Stimulated activated CD4-positive, alpha-beta T cell treated with anti-CD3 and anti-CD28 coated beads, Interleukin-15, amount 100 ng/mL, for 1 hour (primary cell): ENCODE measurements at regions not wholly inside any gene's neighbourhood (a gene's known extent, or its start where the extent isn't known, plus 50 kb on each side); places are given as distances from the start of the nearest gene placed in this dataset.
"Not testable (repeated sequence)": the region's sequence is repeated elsewhere in the genome, so short reads cannot be mapped to it uniquely, and the experiment has no call there.

ENCODE experiments used
- DNase-seq, 2 donors: peaks; one replicate each; pipeline ENCODE4 v3.0.0-alpha.2; 2020; ENCODE audit warnings: low read depth in 1 of 2, low spot score in 1 of 2

DNA sequence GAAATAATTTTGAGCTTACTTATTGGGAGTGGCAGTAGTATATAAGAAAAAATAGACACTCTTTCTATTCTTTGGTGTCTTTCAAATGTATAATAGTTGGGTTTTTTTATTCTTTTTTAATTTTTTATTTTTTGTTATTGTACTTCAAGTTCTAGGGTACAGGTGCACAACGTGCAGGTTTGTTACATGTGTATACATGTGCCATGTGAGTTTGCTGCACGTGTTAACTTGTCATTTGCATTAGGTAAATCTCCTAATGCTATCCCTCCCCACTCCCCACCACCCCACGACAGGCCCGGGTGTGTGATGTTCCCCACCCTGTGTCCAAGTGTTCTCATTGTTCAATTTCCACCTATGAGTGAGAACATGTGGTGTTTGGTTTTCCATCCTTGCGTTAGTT, 1552.4 kb upstream of the B3GALT2 start:
- DNase-seq, result not testable (repeated sequence)

DNA sequence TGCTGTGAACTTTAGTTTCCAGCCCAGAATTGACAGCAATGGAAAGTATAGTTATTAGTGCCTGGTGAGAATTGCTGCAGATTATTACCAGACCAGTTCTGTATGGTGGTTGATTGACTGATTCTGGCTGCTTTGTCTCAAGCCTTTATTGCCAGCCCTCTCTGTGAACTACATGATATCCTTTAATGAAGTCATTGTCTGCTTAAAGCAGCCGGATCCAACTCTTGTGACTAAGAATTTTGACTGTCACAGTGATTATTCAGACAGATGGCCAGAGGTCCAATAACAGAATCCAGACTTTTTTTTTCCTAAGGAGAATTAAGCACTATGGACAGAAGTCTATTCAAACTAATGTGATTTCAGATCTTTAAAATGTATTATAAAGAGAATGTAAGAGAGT, 1548.6 kb upstream of the B3GALT2 start:
- no peak for DNase-seq

DNA sequence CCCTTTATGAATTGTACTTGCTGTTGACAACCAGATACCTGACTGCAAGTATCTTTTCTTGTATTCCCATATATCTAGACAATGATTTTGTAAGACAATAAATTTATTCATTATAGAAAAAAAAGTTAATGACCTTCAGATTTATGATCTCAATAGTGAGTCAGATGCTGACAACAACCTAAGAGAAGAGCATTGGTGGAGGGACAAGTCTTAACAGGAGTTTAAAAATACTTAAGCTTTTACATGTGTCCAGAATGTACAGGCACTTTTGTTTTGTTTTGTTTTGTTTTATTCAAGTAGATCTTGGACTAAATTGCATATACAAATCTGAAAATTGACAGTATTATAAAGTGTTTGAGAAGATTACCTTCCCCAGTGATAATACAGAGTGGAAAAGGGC, 1544.6 kb upstream of the B3GALT2 start:
- DNase-seq, result no peak

DNA sequence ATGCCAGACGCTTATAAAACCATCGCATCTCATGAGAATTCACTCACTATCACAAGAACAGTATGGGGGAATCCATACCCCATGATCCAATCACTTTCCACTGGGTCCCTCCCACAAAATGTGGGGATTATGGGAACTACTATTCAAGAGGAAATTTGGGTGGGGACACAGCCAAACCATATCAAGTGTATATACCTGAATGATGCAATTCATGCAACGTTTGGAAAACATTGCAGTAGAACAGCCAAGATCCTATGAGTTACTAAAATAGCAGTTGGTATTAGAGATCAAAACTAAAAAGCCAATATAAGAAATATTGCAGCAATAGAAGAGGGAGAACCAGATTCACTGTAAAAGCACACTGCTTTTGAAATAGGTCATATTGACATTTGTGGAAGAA, 1543.9 kb upstream of the B3GALT2 start:
- DNase-seq, result no peak

DNA sequence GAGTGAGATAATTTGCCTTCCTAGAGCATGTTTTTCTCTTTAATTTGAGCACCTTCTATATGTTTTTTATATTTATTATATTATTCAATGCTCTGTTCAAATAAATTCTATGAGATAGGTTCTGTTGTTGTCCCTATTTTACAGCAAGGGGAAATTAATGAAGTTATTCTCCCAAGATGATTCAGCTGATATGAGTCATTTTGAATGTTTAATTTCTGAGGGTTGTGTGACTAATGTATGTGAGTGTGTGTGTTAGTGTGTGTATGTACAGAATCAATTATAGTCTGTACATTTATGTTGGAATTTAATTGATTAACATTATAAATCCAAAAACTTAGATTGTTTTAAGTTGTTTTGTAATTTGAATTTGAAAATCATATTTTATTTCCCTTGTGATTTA, 1536.7 kb upstream of the B3GALT2 start:
- DNase-seq, result no peak

DNA sequence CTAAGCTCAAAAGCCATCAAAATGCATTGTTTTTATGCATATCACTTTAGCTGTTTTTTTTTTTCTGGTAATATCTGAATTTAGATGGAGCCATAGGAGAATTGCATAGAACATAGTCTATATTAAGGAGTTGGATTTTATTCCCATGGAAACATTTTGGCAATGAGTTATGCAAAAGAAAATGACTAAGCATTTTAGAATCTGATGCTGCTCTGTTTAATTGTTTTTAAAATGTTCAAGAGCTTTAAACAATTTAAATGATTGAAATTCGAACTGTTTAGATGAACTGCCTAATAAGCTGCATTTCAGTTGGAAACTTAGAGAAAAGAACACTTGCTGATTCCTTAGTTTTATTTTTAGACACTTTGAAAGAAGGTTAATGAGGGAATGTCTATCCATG, 1531.5 kb upstream of the B3GALT2 start:
- no peak for DNase-seq

DNA sequence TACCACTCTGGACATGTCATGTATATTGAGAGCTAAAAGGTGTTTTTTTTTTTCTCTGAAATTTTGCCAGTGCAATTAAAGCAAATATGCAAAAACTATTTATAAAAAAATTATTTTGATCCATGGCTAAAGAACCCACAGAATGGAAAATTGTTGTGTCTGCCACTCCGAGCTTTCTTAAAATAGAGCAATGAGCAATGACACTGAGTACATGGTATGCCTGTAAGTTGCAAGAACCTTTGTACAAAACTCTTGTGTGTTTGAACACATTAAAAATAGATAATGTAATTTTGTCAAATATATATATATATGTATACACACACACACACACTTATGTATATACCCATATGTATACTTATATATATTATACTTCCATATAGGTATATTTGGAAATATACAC, 1530.9 kb upstream of the B3GALT2 start:
- DNase-seq, result no peak

DNA sequence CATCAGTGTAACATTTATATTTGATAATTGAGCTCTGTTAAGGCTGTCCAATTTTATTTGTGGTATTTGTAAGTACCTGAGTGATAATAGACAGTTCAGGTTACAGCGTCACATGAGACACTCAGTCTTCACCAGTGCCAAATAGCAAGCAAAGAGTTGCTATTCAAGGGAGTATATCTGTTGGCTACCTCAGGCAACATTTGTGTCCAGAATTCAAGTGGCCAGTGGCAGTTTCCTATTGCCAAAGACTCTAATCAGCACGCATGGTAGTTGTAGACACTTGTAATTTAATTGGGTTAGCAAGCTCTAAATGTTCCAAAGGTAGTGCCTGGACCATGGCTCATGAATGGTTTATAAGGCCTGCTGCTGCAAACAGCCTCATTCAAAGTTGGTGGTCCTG, 1524.3 kb upstream of the B3GALT2 start:
- no peak for DNase-seq

DNA sequence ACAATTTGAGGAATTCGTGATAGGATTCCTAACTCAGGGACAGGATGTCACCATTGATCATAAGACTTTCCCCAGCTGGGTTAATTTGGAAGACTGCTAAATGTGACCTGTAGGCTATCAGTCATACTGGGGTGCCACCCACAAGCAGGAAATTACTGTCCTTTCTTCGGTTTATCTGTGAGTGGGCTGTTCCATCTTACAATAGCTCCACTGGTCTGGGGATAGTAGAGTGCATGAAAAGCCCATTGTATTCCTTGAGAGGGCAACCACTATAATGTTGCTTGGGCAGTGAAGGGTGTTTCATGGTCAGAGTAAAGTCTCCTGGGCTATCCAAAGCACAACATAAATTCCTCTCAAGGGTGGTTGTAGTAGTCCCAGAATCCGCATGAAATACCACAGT, 1523.0 kb upstream of the B3GALT2 start:
- no peak for DNase-seq

DNA sequence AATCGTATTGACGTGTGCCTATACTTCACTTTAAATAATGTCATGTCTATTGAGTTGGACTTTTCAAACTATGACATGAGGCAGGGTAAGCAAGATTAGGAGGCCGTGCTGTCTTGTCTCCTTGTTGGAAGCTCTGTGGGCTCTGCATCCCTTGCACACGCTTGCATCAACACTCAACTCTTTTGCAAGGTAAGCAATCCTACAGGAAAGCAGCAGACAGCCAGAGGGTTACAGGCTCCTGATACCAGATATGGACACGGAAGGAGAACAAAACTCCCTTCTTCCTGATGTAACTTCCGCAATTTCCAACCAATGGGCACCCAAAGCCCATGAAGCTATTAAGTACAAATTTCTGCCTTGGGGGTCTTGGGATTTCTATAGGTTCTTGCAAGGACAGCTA, 1520.7 kb upstream of the B3GALT2 start:
- DNase-seq, result no peak

DNA sequence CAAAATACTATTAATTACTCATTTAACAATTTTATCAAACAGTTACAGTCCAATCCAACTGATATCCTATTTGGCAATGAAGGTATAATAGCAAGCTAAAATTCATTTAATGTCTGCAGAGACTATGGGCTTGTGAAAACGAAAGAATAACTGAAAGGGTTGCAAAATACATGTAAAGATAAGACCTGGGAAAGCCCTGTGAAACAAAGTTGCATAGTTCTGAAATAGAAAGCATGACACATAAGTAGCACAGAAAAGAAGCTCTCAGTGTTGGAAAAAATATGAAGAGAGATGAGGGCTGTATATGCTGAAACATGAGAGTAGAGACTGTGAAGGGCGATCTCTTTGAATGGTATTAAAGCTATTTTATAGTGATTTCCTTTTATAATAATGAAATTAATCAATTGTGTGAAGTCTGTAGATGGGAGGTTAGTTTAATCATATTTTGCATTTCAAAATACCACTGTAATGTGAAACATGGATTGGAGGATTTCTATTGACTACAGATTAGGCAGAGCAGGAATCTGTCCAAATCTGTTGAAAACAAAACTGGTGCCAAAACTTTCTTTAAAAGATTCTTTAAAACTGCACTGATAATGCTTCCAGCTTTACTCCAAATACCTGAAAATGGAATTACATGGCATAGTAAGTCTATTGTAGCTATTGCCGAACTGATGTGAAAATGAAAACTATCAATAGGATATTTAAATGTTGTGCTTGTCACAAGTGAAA, 1518.9 kb upstream of the B3GALT2 start:
- no peak for DNase-seq

DNA sequence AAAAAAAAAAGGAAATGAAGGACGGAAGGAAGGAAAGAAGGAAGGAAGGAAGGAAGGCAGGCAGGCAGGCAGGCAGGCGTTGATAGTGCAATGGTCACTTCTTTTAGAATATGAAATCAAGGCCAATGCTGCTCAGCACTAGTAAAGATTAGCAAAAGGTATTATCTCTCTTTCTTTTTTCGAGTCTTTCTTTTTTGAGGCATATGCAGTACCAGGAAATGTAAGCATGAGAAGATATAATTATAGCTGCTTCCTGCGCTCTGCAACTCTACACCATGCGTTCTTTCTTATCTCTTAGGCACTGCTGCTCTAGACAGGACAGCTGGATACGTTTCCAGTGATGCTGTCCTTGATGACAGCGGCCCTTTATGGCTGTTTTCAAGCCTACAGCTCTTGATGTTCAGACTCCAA, 1512.5 kb upstream of the B3GALT2 start:
- DNase-seq, result no peak

DNA sequence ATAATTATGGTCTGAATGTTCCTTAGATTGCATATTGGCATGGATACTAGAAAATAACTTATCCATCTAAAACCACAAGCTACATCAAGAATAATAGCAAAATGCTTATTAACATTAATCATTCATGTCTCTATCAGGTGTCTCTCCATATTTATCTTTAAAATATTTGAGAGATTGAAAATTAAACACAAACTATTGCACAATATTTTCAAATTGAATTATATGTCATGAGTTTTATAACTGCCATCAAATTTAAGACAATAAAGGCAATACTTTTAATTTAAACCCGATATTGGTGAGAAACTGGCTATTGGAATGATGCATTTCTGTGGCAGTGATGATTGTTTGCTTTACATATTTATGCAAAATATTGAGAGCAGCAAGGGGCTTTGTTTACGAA, 1506.8 kb upstream of the B3GALT2 start:
- DNase-seq, result no peak

DNA sequence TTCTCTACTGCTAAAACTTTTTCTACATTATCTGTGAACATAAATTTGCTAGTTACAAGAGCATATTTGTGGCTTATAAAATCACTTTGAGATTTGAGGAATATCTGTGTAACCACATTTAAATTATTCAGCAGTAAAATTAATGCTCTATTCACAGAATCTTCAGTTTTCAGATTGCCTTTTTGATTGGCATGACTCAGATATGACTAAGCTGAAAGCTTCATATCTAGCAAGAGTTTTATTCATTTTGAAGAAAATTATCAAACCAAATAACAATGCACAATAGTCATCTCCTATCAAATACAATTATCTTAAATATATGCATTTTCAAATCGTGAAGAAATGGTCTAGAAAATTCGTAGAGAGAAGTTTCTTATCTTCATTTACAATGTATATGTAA, 1498.2 kb upstream of the B3GALT2 start:
- no peak for DNase-seq

DNA sequence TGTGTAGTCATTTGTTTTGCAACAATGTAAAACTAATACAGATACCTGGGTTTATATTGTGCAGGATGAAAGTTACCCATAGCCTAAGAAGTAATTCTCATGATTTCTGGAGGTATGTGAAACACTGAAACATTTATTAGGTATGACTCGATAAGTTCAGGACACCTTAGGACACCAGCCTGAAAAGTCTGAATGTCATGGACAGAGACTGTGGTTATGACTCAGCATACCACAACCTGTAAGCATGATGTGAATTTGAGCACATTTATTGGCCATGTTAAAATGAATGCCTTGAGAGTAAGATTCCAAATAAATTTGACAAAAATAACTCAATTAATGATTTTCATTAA, 1471.7 kb upstream of the B3GALT2 start:
- no peak for DNase-seq

DNA sequence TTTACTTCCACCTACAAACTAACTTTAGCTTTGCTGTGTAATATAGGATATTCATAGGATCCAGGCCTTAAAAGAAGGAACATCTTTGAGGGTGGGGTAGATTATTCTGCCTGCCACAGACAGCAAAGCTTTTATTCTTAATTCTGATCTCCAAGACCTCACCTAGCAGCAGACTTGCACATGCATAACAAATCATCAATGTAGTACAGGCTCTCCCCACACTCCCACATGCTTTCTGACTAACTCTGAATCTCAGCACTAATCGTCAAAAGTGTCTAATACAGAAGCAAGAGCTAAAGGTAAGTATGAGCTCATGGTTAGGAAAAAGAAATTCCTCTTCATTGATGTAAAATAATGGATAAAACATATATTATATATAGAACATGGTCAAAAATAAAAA, 1468.5 kb upstream of the B3GALT2 start:
- no peak for DNase-seq

DNA sequence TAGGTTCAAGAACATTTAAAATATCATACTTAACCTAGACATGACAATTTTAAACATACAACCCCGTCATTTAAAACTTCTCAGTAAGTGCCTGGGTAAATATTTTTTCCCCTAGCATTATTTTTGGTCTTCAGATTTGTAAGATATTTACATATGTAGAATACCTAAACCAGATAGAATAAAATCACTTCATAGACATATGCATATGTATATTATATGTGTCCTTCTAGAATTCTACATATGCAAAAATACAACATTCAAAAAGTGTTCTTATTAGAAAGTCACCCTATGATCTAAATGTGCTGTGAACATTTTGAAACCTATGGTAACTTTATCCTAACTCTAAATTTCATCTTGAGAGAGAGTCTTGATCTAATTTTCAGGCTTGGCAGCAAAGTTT, 1467.0 kb upstream of the B3GALT2 start:
- DNase-seq, result no peak

DNA sequence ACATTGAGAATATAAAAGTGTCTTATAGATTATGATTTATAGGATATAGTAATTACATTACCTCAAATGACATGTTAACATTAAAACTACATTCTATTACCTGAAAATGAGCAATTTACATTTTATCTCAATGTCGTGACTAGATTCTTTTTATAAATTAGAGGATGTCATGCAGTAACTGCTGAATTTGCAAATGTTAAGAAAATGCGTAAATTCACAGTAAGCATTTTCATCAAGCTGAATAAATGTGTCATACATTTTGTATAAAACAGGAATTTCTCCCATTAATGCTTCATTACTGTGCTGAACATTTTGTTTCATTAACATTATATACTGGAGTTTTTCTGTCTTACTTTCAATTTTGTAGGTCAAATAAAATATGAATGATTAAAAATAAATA, 1460.7 kb upstream of the B3GALT2 start:
- no peak for DNase-seq

DNA sequence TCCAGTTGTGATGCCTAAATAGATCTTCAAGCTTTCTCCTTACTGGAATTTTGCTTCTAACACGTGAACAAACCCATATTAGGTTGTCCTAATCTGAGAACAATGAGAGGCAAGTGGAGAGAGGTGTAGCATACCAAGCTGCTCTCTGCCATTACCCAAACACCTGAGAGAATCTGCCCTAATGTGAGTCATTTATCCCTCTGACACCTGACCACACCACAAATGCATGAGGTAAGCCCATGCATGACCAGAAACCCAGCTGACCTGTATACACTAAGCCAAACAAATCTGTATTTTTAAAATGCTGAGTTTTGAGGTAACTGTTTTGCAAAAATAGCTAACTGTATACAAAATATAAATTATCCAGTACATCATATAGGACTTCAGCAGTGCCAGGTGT, 1458.1 kb upstream of the B3GALT2 start:
- no peak for DNase-seq

DNA sequence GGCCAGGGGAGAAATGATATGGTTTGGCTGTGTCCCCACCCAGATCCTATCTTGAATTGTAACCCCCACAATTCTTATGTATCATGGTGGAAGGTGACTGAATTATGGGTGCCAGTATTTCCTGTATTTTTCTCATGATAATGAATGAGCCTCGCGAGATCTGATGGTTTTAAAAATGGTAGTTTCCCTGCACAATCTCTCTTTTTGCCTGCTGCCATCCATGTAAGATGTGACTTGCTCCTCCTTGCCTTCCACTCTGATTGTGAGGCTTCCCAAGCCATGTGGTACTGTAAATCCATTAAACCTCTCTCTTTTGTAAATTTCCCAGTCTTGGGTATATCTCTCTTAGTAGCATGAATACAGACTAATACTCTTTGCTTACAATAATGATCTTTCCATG, 1453.9 kb upstream of the B3GALT2 start:
- no peak for DNase-seq

DNA sequence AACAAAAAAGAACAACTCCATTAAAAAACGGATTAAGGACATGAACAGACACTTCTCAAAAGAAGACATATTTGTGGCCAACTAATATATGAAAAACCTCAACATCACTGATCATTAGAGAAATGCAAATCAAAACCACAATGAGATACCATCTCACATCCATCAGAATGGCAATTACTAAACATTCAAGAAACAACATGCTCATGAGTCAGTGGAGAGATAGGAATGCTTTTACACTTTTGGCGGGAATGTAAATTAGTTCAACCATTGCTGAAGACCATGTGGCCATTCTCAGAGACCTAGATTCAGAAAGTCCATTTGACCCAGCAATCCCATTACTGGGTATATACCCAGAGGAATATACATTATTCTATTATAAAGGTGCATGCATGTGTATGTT, 1442.6 kb upstream of the B3GALT2 start:
- DNase-seq, result no peak

DNA sequence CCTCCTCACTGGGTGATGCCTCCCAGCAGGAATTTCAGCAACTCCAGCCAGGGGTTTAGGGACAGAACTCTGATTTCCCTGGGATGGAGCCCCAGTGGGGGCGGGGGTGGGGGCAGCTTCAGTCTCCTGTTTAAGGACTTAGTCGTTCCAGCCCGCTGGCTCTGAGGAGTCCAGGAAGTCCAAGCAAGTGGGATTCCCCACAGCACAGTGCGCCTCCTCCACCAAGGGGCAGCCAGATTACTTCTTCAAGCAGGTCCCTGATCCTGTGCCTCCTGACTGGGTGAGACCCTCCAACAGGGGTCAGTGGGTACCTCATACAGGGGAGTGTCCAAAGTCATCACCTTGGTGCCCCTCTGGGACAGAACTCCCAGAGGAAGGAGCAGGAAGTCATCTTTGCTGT, 1438.4 kb upstream of the B3GALT2 start:
- DNase-seq, result no peak

DNA sequence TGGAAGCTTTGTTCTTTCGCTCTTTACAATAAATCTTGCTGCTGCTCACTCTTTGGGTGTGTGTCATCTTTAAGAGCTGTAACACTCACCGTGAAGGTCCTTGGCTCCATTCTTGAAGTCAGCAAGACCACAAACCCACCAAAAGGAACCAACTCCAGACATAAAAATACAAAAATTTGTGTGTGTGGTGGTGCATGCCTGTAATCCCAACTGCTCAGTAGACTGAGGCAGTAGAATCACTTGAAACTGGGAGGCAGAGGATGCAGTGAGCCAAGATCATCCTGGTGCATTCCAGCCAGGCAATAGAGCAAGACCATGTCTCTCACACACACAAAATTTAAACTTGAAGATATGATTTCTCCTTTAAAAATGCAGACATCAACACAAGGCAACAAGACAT, 1431.7 kb upstream of the B3GALT2 start:
- DNase-seq, result no peak

DNA sequence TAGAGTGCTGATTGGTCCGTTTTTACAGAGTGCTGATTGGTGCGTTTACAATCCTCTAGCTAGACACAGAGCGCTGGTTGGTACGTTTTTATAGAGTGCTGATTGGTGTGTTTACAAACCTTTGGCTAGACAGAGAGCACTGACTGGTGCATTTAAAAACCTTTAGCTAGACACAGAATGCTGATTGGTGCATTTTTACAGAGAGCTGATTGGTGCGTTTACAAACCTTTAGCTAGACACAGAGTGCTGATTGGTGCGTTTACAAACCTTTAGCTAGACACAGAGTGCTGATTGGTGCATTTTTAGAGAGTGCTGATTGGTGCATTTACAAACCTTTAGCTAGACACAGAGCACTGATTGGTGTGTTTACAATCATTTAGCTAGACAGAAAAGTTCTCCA, 1430.9 kb upstream of the B3GALT2 start:
- DNase-seq, result not testable (repeated sequence)
